ENCODE measurements at regions not wholly inside any gene's neighbourhood (a gene's known extent, or its start where the extent isn't known, plus 50 kb on each side); places are given as distances from the start of the nearest gene placed in this dataset.
A peak's percentile ranks its signal among the peaks of the same experiment; 100 is the strongest.
"Not testable (repeated sequence)": the region's sequence is repeated elsewhere in the genome, so short reads cannot be mapped to it uniquely, and the experiment has no call there.

GRCh38 chr2:132300592-132301378 lies 115.8 kb upstream of the GPR39 start:
- not testable (repeated sequence) for H3K36me3 Mint-ChIP-seq (ENCODE audit: low read depth); H3K9me3 Mint-ChIP-seq (ENCODE audit: low read depth); H3K4me3 Mint-ChIP-seq (ENCODE audit: unreplicated experiment); H3K27ac Mint-ChIP-seq (ENCODE audit: unreplicated experiment); DNase-seq (ENCODE audit: low spot score); H3K4me1 Mint-ChIP-seq (ENCODE audit: low read depth); H3K27me3 Mint-ChIP-seq (ENCODE audit: low read depth)

GRCh38 chr2:132304661-132305380 lies 111.8 kb upstream of the GPR39 start:
- TF ChIP-seq, protein P1, sequence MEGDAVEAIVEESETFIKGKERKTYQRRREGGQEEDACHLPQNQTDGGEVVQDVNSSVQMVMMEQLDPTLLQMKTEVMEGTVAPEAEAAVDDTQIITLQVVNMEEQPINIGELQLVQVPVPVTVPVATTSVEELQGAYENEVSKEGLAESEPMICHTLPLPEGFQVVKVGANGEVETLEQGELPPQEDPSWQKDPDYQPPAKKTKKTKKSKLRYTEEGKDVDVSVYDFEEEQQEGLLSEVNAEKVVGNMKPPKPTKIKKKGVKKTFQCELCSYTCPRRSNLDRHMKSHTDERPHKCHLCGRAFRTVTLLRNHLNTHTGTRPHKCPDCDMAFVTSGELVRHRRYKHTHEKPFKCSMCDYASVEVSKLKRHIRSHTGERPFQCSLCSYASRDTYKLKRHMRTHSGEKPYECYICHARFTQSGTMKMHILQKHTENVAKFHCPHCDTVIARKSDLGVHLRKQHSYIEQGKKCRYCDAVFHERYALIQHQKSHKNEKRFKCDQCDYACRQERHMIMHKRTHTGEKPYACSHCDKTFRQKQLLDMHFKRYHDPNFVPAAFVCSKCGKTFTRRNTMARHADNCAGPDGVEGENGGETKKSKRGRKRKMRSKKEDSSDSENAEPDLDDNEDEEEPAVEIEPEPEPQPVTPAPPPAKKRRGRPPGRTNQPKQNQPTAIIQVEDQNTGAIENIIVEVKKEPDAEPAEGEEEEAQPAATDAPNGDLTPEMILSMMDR (IDR thresholded peaks at IDR 0.05), result peak; percentile 51
- peak overlapping the region; percentile 71 for H3K27ac Mint-ChIP-seq (ENCODE audit: unreplicated experiment)
- not testable (repeated sequence) for H3K36me3 Mint-ChIP-seq (ENCODE audit: low read depth); DNase-seq (ENCODE audit: low spot score); H3K27me3 Mint-ChIP-seq (ENCODE audit: low read depth); H3K9me3 Mint-ChIP-seq (ENCODE audit: low read depth); H3K4me1 Mint-ChIP-seq (ENCODE audit: low read depth)
- peak overlapping the region; percentile 86 for H3K4me3 Mint-ChIP-seq (ENCODE audit: unreplicated experiment)

- not testable (repeated sequence) for DNase-seq (ENCODE audit: low spot score); H3K4me3 Mint-ChIP-seq (ENCODE audit: unreplicated experiment); H3K27me3 Mint-ChIP-seq (ENCODE audit: low read depth); H3K36me3 Mint-ChIP-seq (ENCODE audit: low read depth); H3K27ac Mint-ChIP-seq (ENCODE audit: unreplicated experiment); H3K9me3 Mint-ChIP-seq (ENCODE audit: low read depth); H3K4me1 Mint-ChIP-seq (ENCODE audit: low read depth)
These were observed 108.9 kb upstream of the GPR39 start for GRCh38 chr2:132307613-132308198.

GRCh38 chr2:132309203-132309602 lies 107.4 kb upstream of the GPR39 start:
- H3K27me3 Mint-ChIP-seq (ENCODE audit: low read depth); H3K4me3 Mint-ChIP-seq (ENCODE audit: unreplicated experiment); H3K9me3 Mint-ChIP-seq (ENCODE audit: low read depth); H3K4me1 Mint-ChIP-seq (ENCODE audit: low read depth); DNase-seq (ENCODE audit: low spot score); H3K27ac Mint-ChIP-seq (ENCODE audit: unreplicated experiment); H3K36me3 Mint-ChIP-seq (ENCODE audit: low read depth): not testable (repeated sequence)

GRCh38 chr2:132315546-132315945 lies 101.1 kb upstream of the GPR39 start:
- H3K9me3 Mint-ChIP-seq (ENCODE audit: low read depth); H3K27me3 Mint-ChIP-seq (ENCODE audit: low read depth); H3K4me1 Mint-ChIP-seq (ENCODE audit: low read depth); H3K4me3 Mint-ChIP-seq (ENCODE audit: unreplicated experiment); DNase-seq (ENCODE audit: low spot score); H3K36me3 Mint-ChIP-seq (ENCODE audit: low read depth); H3K27ac Mint-ChIP-seq (ENCODE audit: unreplicated experiment): not testable (repeated sequence)

- not testable (repeated sequence) for H3K36me3 Mint-ChIP-seq (ENCODE audit: low read depth); H3K9me3 Mint-ChIP-seq (ENCODE audit: low read depth); H3K27me3 Mint-ChIP-seq (ENCODE audit: low read depth); DNase-seq (ENCODE audit: low spot score); H3K4me1 Mint-ChIP-seq (ENCODE audit: low read depth); H3K27ac Mint-ChIP-seq (ENCODE audit: unreplicated experiment); H3K4me3 Mint-ChIP-seq (ENCODE audit: unreplicated experiment)
These were observed 99.5 kb upstream of the GPR39 start for GRCh38 chr2:132317026-132317680.

GRCh38 chr2:132318481-132318880 lies 98.1 kb upstream of the GPR39 start:
- H3K4me1 Mint-ChIP-seq (ENCODE audit: low read depth); H3K27me3 Mint-ChIP-seq (ENCODE audit: low read depth); H3K9me3 Mint-ChIP-seq (ENCODE audit: low read depth); DNase-seq (ENCODE audit: low spot score); H3K4me3 Mint-ChIP-seq (ENCODE audit: unreplicated experiment); H3K27ac Mint-ChIP-seq (ENCODE audit: unreplicated experiment); H3K36me3 Mint-ChIP-seq (ENCODE audit: low read depth): not testable (repeated sequence)

GRCh38 chr2:132324005-132324404 lies 92.6 kb upstream of the GPR39 start:
- not testable (repeated sequence) for DNase-seq (ENCODE audit: low spot score); H3K27ac Mint-ChIP-seq (ENCODE audit: unreplicated experiment); H3K4me1 Mint-ChIP-seq (ENCODE audit: low read depth); H3K4me3 Mint-ChIP-seq (ENCODE audit: unreplicated experiment); H3K36me3 Mint-ChIP-seq (ENCODE audit: low read depth); H3K9me3 Mint-ChIP-seq (ENCODE audit: low read depth); H3K27me3 Mint-ChIP-seq (ENCODE audit: low read depth)

DNA sequence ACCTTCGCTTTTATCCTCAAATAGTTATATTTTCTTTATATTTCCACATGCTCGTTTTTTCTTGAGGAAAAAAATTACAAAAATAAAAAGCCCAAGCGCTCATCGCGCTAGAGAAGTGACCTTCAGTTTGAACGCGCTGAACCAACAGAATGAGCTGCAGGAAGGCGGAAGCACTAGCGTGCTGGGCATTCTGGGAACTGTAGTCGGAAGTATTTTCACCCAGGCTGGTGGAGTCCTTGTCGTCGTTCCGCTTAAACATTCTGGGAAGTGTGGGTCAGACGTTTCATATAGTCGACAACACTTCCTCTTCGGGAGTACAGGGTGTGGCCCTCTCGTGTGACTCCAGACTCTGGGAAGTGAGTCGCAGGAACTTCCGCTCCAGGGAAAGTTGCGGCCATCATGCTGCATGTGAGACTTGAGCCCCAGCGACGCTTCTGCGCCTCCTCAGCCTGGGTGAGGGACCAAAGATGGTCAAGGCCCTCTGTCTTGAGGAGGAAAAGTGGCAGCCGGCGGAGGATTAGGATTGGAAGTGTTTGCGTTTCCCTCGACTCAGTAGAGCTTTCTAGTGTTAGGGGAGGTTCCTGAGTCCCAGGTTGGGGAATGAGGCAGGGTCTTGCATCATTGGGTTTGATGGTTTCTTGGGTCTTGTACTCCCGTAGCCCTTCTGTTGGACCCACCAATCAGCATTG lies 84.1 kb upstream of the GPR39 start:
- H3K9me3 Mint-ChIP-seq (ENCODE audit: low read depth); H3K27me3 Mint-ChIP-seq (ENCODE audit: low read depth); H3K27ac Mint-ChIP-seq (ENCODE audit: unreplicated experiment); H3K4me1 Mint-ChIP-seq (ENCODE audit: low read depth); H3K36me3 Mint-ChIP-seq (ENCODE audit: low read depth); DNase-seq (ENCODE audit: low spot score); H3K4me3 Mint-ChIP-seq (ENCODE audit: unreplicated experiment): not testable (repeated sequence)

DNA sequence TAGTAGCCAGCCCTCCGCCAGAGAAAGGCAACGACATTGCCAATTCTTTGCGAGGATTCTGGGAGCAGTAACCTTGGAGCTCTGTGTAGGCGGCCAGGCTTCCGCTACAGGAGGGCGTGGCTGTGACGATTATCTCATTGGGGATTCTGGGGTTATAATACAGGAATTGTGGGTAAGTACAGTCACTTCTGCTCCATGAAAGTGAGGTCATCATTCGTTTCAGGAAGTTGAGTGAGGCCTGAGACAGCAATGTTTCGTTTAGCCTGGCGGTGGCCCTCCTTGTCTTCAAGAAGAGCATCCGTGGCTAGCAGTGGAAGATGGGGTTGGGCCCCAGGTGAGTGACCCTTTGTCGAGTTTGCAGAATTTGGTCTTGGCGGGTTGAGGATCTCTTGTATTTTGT lies 79.5 kb upstream of the GPR39 start:
- not testable (repeated sequence) for H3K27ac Mint-ChIP-seq (ENCODE audit: unreplicated experiment); H3K4me3 Mint-ChIP-seq (ENCODE audit: unreplicated experiment); DNase-seq (ENCODE audit: low spot score); H3K9me3 Mint-ChIP-seq (ENCODE audit: low read depth); H3K4me1 Mint-ChIP-seq (ENCODE audit: low read depth); H3K36me3 Mint-ChIP-seq (ENCODE audit: low read depth)
- H3K27me3 Mint-ChIP-seq (ENCODE audit: low read depth), result peaks cover 15% of the 10 kb centered on the region

- DNase-seq (ENCODE audit: low spot score); H3K4me1 Mint-ChIP-seq (ENCODE audit: low read depth); H3K4me3 Mint-ChIP-seq (ENCODE audit: unreplicated experiment); H3K9me3 Mint-ChIP-seq (ENCODE audit: low read depth); H3K36me3 Mint-ChIP-seq (ENCODE audit: low read depth); H3K27ac Mint-ChIP-seq (ENCODE audit: unreplicated experiment): not testable (repeated sequence)
- peaks cover 18% of the 10 kb centered on the region for H3K27me3 Mint-ChIP-seq (ENCODE audit: low read depth)
These were observed 78.8 kb upstream of the GPR39 start for GRCh38 chr2:132337844-132338243.

Measured in chondrocyte (in vitro differentiated cells).